Vagina (tissue), 2 donors: ENCODE measurements at regions not wholly inside any gene's neighbourhood (a gene's known extent, or its start where the extent isn't known, plus 50 kb on each side); places are given as distances from the start of the nearest gene placed in this dataset.

Experiments used
- DNase-seq, 2 donors: peaks; one replicate each; pipeline ENCODE4 v3.0.0-alpha.2; 2017; ENCODE audit errors: extremely low spot score in 2 of 2
- H3K27ac ChIP-seq: fragments of 200-600 bp; sonication (generic); one replicate; pipeline ENCODE4 v1.5.1; 2019
- H3K27me3 ChIP-seq: fragments of 200-600 bp; sonication (generic); one replicate; pipeline ENCODE4 v1.5.1; 2019
- H3K36me3 ChIP-seq, 2 donors: fragments of 200-600 bp; sonication (generic); one replicate each; pipeline ENCODE4 v1.5.1; 2017 to 2019
- H3K4me1 ChIP-seq: fragments of 200-600 bp; sonication (generic); one replicate; pipeline ENCODE4 v1.5.1; 2019
- H3K4me3 ChIP-seq, 2 donors: fragments of 200-600 bp; sonication (generic); 1 replicate in 1 of 2; 2 replicates in 1 of 2; pipeline ENCODE4 v1.5.1; 2016 to 2019
- H3K9me3 ChIP-seq: fragments of 200-600 bp; sonication (generic); one replicate; pipeline ENCODE4 v1.5.1; 2019
- POLR2A ChIP-seq, 2 donors: fragments of 450-650 bp; IDR thresholded peaks; one replicate each; pipeline ENCODE4 v1.6.1; 2017; ENCODE audit warnings: antibody characterized with exemption in 2 of 2, mild to moderate bottlenecking in 2 of 2, moderate library complexity in 2 of 2
- POLR2AphosphoS5 ChIP-seq, 2 donors: sonication (generic); formaldehyde crosslinking; IDR thresholded peaks; one replicate each; pipeline ENCODE4 v1.9.0; 2017; ENCODE audit warnings: antibody characterized with exemption in 2 of 2, mild to moderate bottlenecking in 2 of 2, low read depth in 1 of 2; ENCODE audit not compliant: insufficient read depth in 1 of 2
- intact Hi-C: fragments of 100-400 bp; cut with DNase I; formaldehyde crosslinking; loops from one replicate; pipeline ENCODE4 v1.15.1; 2023
- TF ChIP-seq, protein P1 (sequence below), 3 experiments: fragments of 450-650 bp in 2 of 3; fragments of 200-600 bp in 1 of 3; sonication (generic) in 1 of 3; IDR thresholded peaks; one replicate each; pipeline ENCODE4 v1.5.1; 2017 to 2019; ENCODE audit warnings: antibody characterized with exemption in 3 of 3, mild to moderate bottlenecking in 2 of 3, moderate library complexity in 2 of 3

DNA sequence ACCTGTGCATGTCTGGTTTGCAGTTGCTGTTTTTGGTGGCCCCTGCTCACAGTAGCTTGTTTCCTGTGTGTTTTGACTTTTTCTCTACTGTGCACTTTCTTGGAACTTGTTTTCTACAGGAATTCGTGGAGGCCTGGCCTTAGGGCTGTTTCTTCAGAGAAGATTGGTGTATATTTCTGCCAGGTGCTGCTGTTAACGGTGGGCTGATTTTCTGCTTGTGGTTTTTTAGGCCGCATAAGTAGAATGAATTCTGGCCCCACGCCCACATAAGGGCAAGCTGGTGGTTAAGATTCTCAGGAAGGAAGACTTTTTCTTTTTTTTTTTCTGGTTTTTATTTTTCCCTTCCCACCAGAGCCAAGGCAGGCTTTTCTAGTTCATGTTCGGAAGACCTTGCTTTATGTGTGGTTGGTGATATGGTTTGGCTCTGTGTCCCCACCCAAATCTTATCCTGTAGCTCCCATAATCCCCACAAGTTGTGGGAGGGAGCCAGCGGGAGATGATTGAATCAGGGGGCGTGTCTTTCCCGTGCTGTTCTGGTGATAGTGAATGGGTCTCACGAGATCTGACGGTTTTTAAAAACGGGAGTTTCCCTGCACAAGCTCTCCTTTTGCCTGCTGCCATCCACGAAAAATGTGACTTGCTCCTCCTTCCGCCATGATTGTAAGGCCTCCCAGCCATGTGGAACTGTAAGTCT lies 71.5 kb upstream of the DISP3 start:
- no peaks in the 10 kb centered on the region for H3K9me3 ChIP-seq
- no peaks in the 10 kb centered on the region for H3K27me3 ChIP-seq
- H3K27ac ChIP-seq: no peak overlapping the region
- no peaks in the 10 kb centered on the region for H3K36me3 ChIP-seq
- intact Hi-C loops: no loop called here
- H3K4me1 ChIP-seq: no peaks in the 10 kb centered on the region
- no peak overlapping the region for H3K4me3 ChIP-seq
- TF ChIP-seq POLR2A (IDR thresholded peaks at IDR 0.05) (no peak), POLR2AphosphoS5 (IDR thresholded peaks at IDR 0.05; ENCODE audit: insufficient read depth in 1 of 2, low read depth in 1 of 2) (no peak)
- TF ChIP-seq, protein P1, sequence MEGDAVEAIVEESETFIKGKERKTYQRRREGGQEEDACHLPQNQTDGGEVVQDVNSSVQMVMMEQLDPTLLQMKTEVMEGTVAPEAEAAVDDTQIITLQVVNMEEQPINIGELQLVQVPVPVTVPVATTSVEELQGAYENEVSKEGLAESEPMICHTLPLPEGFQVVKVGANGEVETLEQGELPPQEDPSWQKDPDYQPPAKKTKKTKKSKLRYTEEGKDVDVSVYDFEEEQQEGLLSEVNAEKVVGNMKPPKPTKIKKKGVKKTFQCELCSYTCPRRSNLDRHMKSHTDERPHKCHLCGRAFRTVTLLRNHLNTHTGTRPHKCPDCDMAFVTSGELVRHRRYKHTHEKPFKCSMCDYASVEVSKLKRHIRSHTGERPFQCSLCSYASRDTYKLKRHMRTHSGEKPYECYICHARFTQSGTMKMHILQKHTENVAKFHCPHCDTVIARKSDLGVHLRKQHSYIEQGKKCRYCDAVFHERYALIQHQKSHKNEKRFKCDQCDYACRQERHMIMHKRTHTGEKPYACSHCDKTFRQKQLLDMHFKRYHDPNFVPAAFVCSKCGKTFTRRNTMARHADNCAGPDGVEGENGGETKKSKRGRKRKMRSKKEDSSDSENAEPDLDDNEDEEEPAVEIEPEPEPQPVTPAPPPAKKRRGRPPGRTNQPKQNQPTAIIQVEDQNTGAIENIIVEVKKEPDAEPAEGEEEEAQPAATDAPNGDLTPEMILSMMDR (IDR thresholded peaks at IDR 0.05): no peak
- no peak for DNase-seq

- DNase-seq: no peak
- H3K27ac ChIP-seq: no peak overlapping the region
- no peaks in the 10 kb centered on the region for H3K27me3 ChIP-seq
- intact Hi-C loops: no loop called here
- no peak for TF ChIP-seq POLR2AphosphoS5 (IDR thresholded peaks at IDR 0.05; ENCODE audit: insufficient read depth in 1 of 2, low read depth in 1 of 2)
- no peak for TF ChIP-seq POLR2A (IDR thresholded peaks at IDR 0.05)
- H3K4me1 ChIP-seq: no peaks in the 10 kb centered on the region
- no peak overlapping the region for H3K4me3 ChIP-seq
- H3K36me3 ChIP-seq: no peaks in the 10 kb centered on the region
- no peaks in the 10 kb centered on the region for H3K9me3 ChIP-seq
Observed at GRCh38 chr1:11412141-11412540, 66.8 kb upstream of the DISP3 start.

GRCh38 chr1:11413986-11414391 lies 65.0 kb upstream of the DISP3 start:
- Histone ChIP-seq H3K9me3 (no peaks in the 10 kb centered on the region), H3K4me1 (no peaks in the 10 kb centered on the region), H3K36me3 (no peaks in the 10 kb centered on the region), H3K27me3 (no peaks in the 10 kb centered on the region), H3K4me3 (no peak overlapping the region), H3K27ac (no peak overlapping the region)
- intact Hi-C loops: no loop called here
- no peak for DNase-seq
- TF ChIP-seq POLR2AphosphoS5 (IDR thresholded peaks at IDR 0.05; ENCODE audit: insufficient read depth in 1 of 2, low read depth in 1 of 2): no peak
- TF ChIP-seq POLR2A (IDR thresholded peaks at IDR 0.05): no peak
- TF ChIP-seq, protein P1 (IDR thresholded peaks at IDR 0.05): no peak

- Histone ChIP-seq H3K9me3 (no peaks in the 10 kb centered on the region), H3K4me1 (no peaks in the 10 kb centered on the region), H3K36me3 (no peaks in the 10 kb centered on the region), H3K4me3 (no peak overlapping the region), H3K27ac (no peak overlapping the region), H3K27me3 (no peaks in the 10 kb centered on the region)
- intact Hi-C loops: no loop called here
- no peak for DNase-seq
- TF ChIP-seq, protein P1 (IDR thresholded peaks at IDR 0.05): no peak
- TF ChIP-seq POLR2A (IDR thresholded peaks at IDR 0.05) (no peak), POLR2AphosphoS5 (IDR thresholded peaks at IDR 0.05; ENCODE audit: insufficient read depth in 1 of 2, low read depth in 1 of 2) (no peak)
Observed at GRCh38 chr1:11414926-11415538, 63.9 kb upstream of the DISP3 start.

- no peak for DNase-seq
- no peaks in the 10 kb centered on the region for H3K36me3 ChIP-seq
- H3K4me3 ChIP-seq: no peak overlapping the region
- H3K9me3 ChIP-seq: no peaks in the 10 kb centered on the region
- no peaks in the 10 kb centered on the region for H3K4me1 ChIP-seq
- intact Hi-C loops: no loop called here
- no peaks in the 10 kb centered on the region for H3K27me3 ChIP-seq
- H3K27ac ChIP-seq: no peak overlapping the region
- TF ChIP-seq POLR2A (IDR thresholded peaks at IDR 0.05): no peak
- TF ChIP-seq, protein P1 (IDR thresholded peaks at IDR 0.05): no peak
Observed at GRCh38 chr1:11417162-11417561, 61.8 kb upstream of the DISP3 start.
